Stimulated activated CD4-positive, alpha-beta T cell treated with anti-CD3 and anti-CD28 coated beads, Interleukin-2, amount 100 ng/mL, for 24 hours (primary cell): ENCODE measurements at regions not wholly inside any gene's neighbourhood (a gene's known extent, or its start where the extent isn't known, plus 50 kb on each side); places are given as distances from the start of the nearest gene placed in this dataset.
"Not testable (repeated sequence)": the region's sequence is repeated elsewhere in the genome, so short reads cannot be mapped to it uniquely, and the experiment has no call there.

ENCODE experiments used
- DNase-seq, 2 donors: peaks; one replicate each; pipeline ENCODE4 v3.0.0-alpha.2; 2020

DNA sequence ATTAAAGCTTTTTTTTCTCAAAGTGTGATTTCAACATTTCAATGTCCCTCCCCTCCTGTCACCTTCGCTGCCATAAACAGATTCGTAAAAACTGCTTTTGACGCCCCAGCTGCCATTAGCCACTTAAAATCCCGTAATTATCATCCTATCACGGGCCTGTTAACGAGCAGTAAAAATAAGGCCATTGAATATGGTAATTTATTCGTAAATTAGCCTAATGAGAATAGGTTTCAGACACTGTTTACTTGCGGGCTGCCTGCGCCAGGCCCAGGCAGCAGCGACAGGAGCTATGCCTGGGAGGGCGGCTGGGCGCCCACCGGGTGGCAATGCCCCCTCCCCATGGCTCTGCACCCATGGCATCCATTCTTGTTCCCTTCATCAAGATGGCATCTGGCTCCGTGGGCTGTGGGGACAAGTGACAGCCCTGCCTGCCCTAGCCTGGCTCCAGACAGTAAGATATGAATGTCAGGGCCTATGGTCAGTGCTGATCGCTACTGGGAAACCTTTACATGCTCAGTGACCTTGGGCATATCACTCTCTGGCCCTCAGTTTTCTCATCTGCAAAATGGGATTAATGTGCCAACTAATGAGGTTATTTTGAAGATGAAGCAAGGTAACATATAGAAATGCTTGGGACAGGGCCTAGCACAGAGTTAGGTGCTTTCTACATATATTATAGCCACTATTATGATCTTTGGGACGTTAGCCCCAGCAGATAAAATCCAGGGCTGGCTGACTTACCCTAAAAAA lies 500.8 kb downstream of the MN1 start:
- no peak for DNase-seq

DNA sequence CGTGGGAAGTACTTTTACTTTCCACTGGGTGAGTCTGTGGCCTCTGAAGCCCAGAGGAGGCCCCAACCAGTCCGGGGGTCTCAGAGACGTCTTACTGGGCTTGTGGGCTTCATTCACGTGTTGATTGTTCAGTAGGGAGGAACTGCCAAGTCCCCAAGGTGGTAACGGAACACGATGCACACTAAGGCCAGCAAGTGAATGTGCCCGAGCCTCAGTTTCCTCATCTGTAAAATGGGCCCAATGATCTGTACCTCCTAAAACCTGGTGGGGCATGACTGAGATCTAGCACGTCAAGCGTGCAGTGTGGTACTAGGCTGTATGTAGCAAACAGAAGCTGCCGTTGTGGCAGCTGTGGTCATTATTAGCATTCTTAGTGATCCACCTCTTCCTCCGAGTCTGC lies 499.1 kb downstream of the MN1 start:
- DNase-seq, result no peak

DNA sequence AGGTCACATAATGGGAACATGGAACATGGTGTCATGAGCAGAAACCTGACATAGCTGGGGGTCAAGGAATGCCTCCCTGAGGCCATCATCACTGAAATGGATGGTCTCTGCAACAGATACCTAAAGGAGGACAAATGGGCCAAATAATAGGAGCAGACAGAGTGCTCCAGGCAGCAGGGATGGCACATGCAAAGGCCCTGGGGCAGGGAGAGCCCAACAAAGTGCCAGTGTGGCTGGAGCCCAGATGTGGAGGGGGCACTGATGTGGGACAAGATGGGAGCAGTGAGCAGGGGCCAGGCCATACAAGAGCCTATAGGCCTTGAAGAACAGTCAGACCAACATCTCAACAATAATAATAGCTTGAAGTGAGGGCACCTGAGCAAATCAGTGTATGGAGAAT lies 497.8 kb downstream of the MN1 start:
- no peak for DNase-seq

DNA sequence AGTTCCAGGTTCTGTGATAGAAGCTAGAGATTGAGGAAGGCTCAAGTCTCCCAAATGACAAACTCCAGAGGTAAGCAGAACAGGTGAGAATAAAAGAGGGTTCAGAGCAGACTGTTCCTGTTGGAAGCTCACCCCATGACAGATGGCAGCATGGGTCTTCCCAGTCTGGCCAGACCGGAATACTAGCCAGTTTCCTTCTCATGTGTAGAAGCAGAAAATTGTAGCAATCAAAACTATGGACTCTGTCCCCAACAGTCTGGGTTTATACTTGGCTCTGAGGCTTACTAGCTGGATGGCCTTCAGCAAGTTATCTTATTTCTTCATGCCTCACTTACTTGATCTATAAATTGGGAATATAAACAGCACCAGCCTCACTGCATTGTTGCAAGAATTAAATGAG lies 494.8 kb downstream of the MN1 start:
- no peak for DNase-seq

DNA sequence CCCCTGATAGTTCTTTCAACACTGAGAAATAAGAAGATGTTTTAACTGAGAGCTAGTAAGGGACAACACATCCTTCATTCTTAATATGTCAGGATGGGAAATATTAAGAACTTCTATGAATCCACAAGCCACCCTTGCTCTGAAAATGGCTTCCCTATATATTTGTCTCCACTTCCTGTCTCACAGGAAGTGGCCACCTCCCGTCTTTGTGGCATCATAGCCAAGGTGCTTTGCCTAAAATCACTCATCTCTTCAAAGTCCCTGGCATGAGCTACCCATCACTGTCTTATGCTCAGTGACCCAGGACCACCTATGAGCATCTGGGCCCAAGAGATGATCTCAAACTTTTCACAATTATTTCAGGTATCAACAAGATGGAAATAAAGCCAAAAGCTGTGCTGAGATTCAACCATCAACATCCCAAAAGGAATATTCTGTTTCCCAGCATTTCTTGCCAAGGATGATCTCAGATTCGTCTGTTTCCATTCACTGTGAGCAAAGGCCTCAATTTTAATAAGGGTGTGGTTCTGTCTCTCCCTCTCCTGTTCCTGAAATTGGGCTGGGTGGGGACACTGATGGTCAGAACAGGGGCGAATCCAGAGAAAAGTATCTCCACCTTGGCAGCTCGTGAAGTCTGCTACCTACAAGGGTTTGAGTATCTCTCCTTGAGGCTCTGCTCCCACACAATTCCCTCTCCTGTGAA lies 493.9 kb downstream of the MN1 start:
- no peak for DNase-seq

DNA sequence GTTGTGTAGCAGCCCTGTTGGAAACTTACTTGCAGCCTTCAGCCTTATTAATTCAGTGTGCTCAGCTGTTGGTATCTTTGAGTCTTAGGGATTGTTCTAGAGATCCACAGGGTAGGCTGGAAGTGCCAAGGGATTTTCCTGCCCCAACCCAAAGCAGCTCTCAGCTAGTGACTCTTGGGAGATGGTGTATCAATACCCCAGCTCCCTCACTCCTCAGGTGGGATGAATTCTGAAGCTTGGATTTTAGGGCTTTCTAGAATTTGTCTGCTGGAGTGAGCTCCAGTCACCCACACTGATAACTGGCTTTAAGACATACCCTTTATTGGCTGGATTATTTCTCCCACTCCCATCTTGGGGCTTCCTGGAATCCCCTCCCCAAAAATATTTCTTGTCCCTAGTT lies 493.0 kb downstream of the MN1 start:
- DNase-seq, result no peak

DNA sequence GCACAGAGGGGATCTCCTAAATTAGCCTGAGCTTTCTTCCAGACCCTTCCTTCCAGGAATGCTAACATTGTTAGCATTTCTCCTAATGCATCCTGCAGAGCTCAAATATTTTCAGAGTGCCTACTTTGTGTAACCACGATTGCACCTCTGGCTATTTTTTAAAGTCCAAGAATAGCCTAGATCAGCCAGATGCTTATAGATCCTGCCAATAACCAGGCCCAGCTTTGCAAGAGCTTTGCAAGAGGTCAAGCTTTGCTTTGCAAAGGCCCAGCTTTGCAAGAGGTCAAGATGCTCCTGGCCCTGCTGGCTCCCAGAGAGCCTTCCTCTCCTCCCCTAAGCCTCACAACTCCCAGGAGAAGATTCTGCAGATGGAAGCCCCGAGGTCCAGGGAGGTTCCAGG lies 491.9 kb downstream of the MN1 start:
- DNase-seq, result no peak

DNA sequence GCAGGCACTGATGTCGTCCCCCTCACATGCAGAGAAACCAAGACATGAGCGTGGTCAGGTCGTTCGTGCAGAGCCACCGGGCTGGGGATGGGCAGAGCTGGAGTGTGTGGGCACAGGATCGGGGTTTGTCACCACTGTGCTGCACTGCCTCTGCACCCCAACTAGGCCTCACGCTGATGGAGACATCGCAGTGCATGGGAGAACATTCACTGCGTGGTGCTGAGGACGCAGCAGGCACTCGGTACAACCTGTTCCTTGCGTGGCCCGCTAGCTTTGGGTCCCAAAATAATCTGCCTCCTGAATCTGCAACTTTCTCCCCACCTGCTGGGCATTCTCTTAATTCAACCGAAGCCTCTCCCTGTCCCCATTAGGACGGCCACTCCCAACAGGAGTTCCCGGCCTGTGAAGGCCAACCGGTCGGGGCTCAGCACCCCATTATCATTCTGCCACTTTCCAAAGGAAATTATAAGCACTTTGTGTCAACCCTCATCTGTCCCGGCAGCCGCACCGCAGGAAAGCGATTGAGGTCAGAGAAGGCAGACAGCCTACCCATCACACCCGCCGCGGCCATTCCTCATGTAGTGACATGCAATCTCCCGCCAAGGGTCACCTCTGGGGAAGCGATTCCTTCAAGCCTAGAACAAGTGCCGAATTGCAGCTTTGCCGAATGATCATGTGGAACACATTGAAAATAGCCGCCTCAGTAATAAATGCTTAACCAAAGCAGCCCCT lies 490.4 kb downstream of the MN1 start:
- no peak for DNase-seq

DNA sequence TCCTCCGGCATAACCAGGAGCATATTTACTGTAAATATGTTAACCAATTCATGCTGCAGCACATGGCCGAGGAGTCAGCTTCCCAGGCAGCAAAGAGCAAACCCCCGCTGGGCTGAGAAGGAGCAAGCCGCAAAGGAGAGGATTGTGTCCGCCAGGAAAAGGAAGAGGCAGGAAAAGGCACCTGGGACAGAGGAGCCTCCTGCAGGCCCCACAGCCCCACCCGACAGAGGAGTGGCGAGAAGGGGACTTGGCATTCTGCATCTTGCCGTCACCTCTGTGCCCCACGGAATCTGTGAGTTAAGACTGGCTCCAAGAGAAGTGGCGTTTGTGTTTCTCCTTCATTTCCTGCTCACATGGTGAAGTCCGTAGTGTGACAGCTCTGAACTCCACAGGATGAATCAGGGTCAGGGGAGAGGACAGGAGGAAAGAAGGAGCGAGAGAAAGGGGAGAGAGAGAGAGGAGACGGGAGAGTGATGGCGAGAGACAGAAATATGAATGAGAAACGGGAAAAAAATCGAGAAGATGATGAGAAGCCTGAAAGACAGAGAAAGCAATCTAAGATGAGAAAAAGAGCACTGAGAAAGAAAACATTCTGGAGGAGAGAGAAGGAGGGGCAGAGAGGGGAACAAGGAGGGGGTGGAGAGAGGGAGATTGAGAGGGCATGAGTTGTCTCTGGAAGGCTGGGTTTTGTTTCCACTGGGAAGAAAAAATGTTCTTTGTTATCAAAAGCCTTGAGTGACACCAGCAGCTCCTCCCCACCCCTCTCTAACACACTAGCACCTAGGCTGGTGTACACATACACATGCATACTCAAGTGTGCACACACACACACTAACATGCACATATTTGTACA lies 489.6 kb downstream of the MN1 start:
- no peak for DNase-seq

DNA sequence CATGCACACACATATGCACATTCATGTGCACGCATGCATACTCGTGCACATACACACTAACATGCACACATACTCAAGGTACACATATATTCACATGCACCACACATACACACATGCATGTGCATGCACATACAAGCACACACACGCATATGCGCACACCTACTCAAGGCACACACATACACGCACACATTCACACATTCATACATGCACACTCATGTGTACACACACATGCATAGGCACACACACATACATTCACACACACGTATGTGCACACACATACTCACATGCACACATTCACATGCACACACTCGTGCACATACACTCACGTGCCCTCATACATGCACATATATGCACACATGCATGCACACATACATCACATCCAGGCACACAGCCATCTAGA lies 489.0 kb downstream of the MN1 start:
- DNase-seq, result no peak

DNA sequence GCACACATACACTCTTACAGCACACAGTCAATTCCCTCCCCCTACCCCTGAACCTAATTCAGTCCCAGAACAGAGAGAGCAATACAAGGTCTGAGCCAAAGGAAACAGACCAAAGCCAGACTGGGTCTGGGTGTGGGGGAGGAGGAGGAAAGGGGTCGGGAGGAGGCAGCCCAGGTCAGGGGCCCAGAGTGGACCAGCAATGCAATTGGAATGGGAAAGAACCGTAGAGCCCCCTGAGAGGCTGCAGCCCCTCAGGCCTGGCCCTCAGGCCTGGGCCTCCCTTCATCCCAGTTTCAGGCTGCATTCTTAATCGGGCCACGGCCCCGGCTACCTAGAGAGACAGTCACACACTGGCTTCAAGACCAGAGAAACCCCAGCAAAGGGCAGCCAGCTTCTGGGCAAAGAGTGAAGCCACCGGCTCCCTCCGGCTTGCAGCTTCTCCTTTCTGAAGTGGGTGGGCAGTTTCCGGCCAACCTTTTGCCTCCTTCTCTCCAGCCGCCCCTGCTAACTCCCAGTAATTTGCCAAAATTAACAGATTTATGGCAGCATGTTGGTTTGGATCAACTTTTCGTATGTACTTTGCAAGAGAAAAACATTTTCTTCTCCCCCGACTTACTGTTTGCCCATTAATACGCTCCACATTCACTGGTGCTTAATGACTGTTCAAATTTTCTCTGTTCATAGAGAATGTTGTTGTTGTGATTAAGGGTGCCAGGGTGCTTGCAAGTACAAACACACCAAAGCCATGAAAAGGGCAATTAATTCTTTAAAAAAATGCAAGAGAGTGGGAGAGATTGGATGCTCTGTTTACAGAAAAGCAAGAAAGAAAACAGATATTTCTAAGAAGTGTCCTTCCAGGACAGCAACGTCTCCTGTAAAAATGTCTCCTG lies 488.3 kb downstream of the MN1 start:
- DNase-seq, result no peak

DNA sequence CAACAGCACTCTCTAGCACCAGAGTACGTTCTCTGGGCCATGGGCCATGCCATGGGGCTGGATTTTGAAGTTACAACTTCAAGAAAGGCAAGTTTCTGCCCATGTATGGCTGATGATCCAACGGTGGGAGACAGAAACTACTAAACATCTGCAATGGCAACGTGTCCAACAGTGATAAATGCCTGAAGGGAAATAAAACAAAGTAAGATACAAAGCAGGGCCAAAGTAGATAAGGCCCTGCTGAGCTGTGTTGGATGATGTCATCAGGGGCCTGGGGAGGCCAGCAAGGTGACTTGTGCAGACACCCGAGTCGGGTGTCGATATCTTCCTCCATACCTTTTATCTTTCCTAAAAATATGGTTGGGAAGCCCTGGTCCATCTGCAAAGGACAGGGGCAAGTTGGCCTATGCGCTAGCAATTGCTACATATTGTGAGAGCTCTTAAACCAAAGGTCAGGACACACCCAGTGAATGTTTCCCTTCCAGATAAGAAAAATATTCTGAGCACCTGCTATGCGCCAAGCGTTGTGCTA lies 487.2 kb downstream of the MN1 start:
- DNase-seq, result no peak

DNA sequence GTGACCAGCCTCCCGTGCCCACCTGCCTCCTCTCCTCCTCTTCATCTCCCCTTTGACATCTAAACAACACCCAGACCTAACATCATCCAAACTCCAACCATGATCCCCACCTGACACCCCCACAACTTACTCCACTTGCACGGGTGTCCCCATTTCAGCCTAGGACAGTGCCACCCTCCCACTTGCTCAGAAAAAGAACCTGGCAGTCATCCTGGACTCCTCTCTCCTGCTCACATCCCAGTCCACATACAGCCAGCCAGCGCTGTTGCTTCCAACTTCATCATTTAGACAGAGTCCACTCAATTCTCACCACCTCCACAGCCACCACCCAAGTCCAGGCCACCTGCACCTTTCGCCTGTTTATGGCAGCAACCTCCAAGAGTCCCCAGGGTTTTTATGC lies 485.7 kb downstream of the MN1 start:
- no peak for DNase-seq

DNA sequence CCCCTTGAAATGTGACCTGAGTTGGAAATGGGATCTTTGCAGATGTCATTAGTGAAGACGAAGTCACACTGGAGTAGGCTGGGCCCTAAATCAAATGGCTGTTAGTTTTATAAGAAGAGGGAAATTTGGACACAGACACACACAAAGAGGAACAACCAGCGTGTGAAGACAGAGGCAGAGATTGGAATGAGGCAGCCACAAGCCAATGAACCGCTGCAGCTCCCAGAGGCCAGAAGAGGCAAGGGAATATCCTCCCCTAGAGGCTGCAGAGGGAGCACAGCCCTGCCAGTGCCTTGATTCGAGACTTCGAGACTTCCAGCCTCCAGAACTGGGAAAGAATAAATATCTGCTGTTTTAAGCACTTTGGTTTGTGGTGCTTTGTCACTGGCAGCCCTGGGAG lies 484.5 kb downstream of the MN1 start:
- no peak for DNase-seq

DNA sequence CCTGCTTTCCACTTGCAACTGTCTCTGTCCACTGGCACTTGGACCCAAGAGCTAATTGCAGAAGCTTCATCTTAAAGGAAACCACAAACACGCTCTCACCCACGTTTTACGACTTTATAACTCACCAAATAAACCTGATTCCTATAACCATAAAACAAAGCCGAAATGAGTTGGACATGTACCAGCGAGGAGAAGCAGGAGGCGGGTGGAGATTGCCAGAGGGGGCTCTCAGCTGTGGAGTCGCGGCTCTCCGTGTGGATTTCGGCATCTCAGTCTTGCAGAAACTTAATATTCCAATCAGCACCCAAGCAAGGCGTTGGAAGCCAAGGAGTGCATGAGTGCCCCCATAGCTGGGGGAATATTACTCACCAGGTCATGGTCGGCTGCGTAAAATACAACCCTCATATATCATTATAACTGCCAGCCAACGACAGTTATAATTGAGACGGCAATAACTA lies 483.6 kb downstream of the MN1 start:
- no peak for DNase-seq

DNA sequence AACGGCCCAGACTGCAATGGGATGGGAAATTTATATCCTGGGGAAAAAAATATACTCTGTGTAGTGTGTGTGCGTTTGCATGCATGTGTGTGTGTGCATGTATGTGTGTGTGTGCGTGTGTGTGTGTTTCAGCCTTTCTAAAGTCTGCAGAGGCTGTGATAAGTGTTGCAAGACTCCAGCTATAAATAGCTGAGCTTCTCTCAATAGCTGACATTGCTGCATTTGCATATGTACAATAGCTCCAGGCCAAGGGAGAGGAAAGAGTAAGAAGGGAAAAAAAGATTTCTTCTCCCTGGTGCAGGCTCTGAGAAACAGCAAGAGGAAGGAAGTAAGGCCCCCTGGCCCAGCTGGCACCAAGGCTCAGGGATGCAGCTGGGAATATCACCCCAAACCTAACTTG lies 483.0 kb downstream of the MN1 start:
- no peak for DNase-seq

DNA sequence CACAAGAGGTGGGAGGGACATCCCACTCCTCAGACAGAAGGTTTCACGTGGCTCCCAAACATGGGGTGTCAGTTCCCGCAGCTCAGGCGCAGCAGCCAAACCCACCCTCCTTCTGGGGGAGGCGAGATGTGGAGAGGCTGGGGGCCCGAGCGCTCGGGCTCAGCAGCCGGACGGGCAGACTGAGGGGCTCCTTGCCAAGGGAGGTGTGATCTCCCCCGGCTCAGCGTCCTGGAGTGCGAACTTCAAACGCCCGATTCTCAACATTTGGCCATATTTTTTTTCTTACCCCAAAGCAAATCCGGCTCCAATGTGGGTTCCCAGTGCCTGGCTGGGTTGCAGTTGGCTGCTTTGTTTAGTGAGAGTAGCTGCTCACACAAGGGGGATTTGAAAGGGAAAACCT lies 477.9 kb downstream of the MN1 start:
- DNase-seq, result no peak

DNA sequence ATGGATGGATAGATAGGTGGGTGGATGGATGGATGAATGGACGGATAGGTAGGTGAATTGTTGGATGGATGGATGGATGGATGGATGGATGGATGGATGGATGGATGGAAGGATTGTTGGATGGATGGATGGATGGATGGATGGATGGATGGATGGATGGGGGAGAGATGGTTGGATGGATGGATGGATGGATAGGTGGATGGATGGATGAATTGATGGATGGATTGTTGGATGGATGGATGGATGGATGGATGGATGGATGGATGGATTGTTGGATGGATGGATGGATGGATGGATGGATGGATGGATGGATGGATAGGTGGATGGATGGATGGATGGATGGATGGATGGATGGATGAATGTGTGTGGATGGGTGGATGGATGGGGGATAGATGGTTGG lies 476.6 kb downstream of the MN1 start:
- DNase-seq, result not testable (repeated sequence)

DNA sequence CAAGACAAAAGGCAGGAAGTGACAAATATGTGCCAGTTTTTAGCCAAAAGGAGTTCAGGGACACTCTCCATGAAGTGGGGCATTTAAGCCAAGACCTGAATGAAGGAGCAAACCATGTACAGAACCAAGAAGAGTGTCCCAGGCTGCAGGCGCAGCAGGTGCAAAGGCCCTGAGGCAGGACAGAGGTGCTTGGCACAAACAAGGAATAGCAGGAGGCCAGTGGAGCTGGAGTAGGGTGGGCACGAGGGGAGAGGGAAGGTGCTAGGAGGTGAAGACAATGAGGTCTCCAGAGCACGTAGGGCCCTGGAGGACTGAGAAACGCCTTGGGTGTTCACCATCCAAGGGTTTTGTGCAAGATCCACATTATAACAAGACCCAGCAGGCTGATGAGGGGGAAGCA lies 474.1 kb downstream of the MN1 start:
- no peak for DNase-seq

DNA sequence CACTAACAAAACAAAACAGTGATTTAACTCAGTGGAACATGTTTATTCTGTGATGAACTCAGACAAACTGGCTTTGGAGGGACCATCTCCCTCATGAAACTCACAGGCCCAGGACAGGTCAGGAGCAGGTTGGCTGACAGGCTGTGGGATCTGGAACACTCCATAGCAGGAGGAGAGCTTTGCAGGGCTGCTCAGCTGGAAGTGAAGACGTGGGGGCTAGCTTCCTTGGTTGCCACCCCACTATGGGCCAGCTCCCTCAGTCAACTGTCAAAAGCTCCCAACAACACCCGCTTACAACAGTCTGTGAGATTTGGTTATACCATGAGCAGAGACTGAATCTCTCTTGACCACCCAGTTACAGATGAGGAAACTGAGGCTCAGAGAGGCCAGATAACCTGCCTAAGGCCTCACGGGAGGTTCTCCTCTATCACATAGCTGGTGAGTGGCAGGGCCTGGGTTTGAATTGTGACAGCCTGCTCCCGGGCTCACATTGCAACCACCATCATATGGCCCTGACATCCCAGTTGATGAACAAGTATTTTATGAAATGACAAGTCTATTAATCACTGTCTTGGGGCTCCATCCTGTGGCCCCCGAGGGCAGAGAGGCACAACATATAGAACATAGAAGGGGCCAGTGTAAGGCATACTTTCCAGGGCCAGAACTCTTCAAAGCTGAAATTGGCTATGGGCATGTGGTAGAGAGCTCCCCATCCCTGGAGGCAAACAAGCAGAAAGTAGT lies 473.4 kb downstream of the MN1 start:
- no peak for DNase-seq
